NCI-H2171 (cell line): ENCODE measurements at regions not wholly inside any gene's neighbourhood (a gene's known extent, or its start where the extent isn't known, plus 50 kb on each side); places are given as distances from the start of the nearest gene placed in this dataset.

Experiments used
- DNase-seq: peaks from one replicate; lab custom pipeline; 2025; lab: John Stamatoyannopoulos, UW

GRCh38 chr15:96672629-96673028 lies 342.1 kb downstream of the NR2F2 start:
- DNase-seq = no peak

- DNase-seq = no peak
Observed at GRCh38 chr15:96678386-96678785, 347.9 kb downstream of the NR2F2 start.

GRCh38 chr15:96687388-96688107 lies 357.0 kb downstream of the NR2F2 start:
- DNase-seq = no peak

- DNase-seq = no peak
Observed at GRCh38 chr15:96690733-96691132, 360.2 kb downstream of the NR2F2 start.

GRCh38 chr15:96692826-96693225 lies 362.3 kb downstream of the NR2F2 start:
- DNase-seq = no peak

GRCh38 chr15:96693515-96693914 lies 363.0 kb downstream of the NR2F2 start:
- no peak for DNase-seq

GRCh38 chr15:96693990-96694517 lies 363.6 kb downstream of the NR2F2 start:
- no peak for DNase-seq

GRCh38 chr15:96695426-96695825 lies 364.9 kb downstream of the NR2F2 start:
- no peak for DNase-seq

- no peak for DNase-seq
Observed at GRCh38 chr15:96699871-96700401, 369.4 kb downstream of the NR2F2 start.

GRCh38 chr15:96700555-96700954 lies 370.1 kb downstream of the NR2F2 start:
- DNase-seq = no peak

GRCh38 chr15:96701443-96701842 lies 370.9 kb downstream of the NR2F2 start:
- no peak for DNase-seq

- no peak for DNase-seq
Observed at GRCh38 chr15:96701877-96702276, 371.4 kb downstream of the NR2F2 start.

GRCh38 chr15:96702589-96702988 lies 372.1 kb downstream of the NR2F2 start:
- DNase-seq = no peak

GRCh38 chr15:96703091-96703490 lies 372.6 kb downstream of the NR2F2 start:
- DNase-seq = no peak

GRCh38 chr15:96703794-96704550 lies 373.5 kb downstream of the NR2F2 start:
- DNase-seq = no peak

- DNase-seq = no peak
Observed at GRCh38 chr15:96716075-96716474, 385.6 kb downstream of the NR2F2 start.

GRCh38 chr15:96716478-96716877 lies 386.0 kb downstream of the NR2F2 start:
- no peak for DNase-seq

- DNase-seq = no peak
Observed at GRCh38 chr15:96720251-96720650, 389.8 kb downstream of the NR2F2 start.

GRCh38 chr15:96720656-96721055 lies 390.2 kb downstream of the NR2F2 start:
- no peak for DNase-seq

GRCh38 chr15:96728591-96728990 lies 398.1 kb downstream of the NR2F2 start:
- no peak for DNase-seq

- no peak for DNase-seq
Observed at GRCh38 chr15:96732704-96733103, 402.2 kb downstream of the NR2F2 start.

GRCh38 chr15:96733721-96734120 lies 403.2 kb downstream of the NR2F2 start:
- DNase-seq = no peak

- DNase-seq = no peak
Observed at GRCh38 chr15:96735632-96736240, 405.2 kb downstream of the NR2F2 start.
